ENCODE measurements at regions not wholly inside any gene's neighbourhood (a gene's known extent, or its start where the extent isn't known, plus 50 kb on each side); places are given as distances from the start of the nearest gene placed in this dataset.

- H3K4me1 Mint-ChIP-seq (ENCODE audit: low read depth, unreplicated experiment) = no peaks in the 10 kb centered on the region
- Histone ChIP-seq H3K27me3 (replicated peaks; ENCODE audit: control insufficient read depth, insufficient read depth, low read length) (no peaks in the 10 kb centered on the region), H3K4me1 (no peaks in the 10 kb centered on the region), H3K9me3 (no peaks in the 10 kb centered on the region), H3K36me3 (ENCODE audit: control insufficient read depth, insufficient read depth, low read length) (no peaks in the 10 kb centered on the region), H3K4me3 (ENCODE audit: low read depth, low read length) (no peak overlapping the region)
- POLR2A ChIA-PET = no interaction called here
- no peak overlapping the region for H3K4me3 Mint-ChIP-seq (ENCODE audit: unreplicated experiment)
- DNase-seq = no peak
- H3K9me3 Mint-ChIP-seq (ENCODE audit: unreplicated experiment) = no peaks in the 10 kb centered on the region
- intact Hi-C loops (cut with micrococcal nuclease; ENCODE audit: unreplicated experiment) = no loop called here
- TF ChIP-seq CTCF (IDR thresholded peaks at IDR 0.05; ENCODE audit: insufficient read depth in 1 of 2, low read depth in 1 of 2, low read length in 1 of 2, severe bottlenecking in 1 of 2, unreplicated experiment in 1 of 2) = no peak
- no peak overlapping the region for H3K27ac Mint-ChIP-seq (ENCODE audit: unreplicated experiment)
- H3K36me3 Mint-ChIP-seq (ENCODE audit: insufficient read depth, unreplicated experiment) = no peaks in the 10 kb centered on the region
- H3K27me3 Mint-ChIP-seq (ENCODE audit: insufficient read depth, unreplicated experiment) = peaks cover 6% of the 10 kb centered on the region
- CTCF ChIA-PET = no interaction called here
- BruUV-seq (replicated peaks) = no TSS peak
Observed at GRCh38 chr6:145043926-145044500, 691.3 kb downstream of the EPM2A start.

GRCh38 chr6:145044641-145045246, 690.6 kb downstream of the EPM2A start:
- H3K9me3 Mint-ChIP-seq (ENCODE audit: unreplicated experiment) = no peaks in the 10 kb centered on the region
- BruUV-seq (replicated peaks) = no TSS peak
- POLR2A ChIA-PET = no interaction called here

GRCh38 chr6:145045582-145045981, 689.7 kb downstream of the EPM2A start:
- no peak for TF ChIP-seq CTCF (IDR thresholded peaks at IDR 0.05; ENCODE audit: insufficient read depth in 1 of 2, low read depth in 1 of 2, low read length in 1 of 2, severe bottlenecking in 1 of 2, unreplicated experiment in 1 of 2)
- Mint-ChIP-seq H3K4me1 (ENCODE audit: low read depth, unreplicated experiment) (no peaks in the 10 kb centered on the region), H3K36me3 (ENCODE audit: insufficient read depth, unreplicated experiment) (no peaks in the 10 kb centered on the region), H3K9me3 (ENCODE audit: unreplicated experiment) (no peaks in the 10 kb centered on the region), H3K27me3 (ENCODE audit: insufficient read depth, unreplicated experiment) (peaks cover 6% of the 10 kb centered on the region), H3K27ac (ENCODE audit: unreplicated experiment) (no peak overlapping the region), H3K4me3 (ENCODE audit: unreplicated experiment) (no peak overlapping the region)
- Histone ChIP-seq H3K27me3 (replicated peaks; ENCODE audit: control insufficient read depth, insufficient read depth, low read length) (no peaks in the 10 kb centered on the region), H3K9me3 (no peaks in the 10 kb centered on the region), H3K4me1 (no peaks in the 10 kb centered on the region), H3K36me3 (ENCODE audit: control insufficient read depth, insufficient read depth, low read length) (no peaks in the 10 kb centered on the region), H3K4me3 (ENCODE audit: low read depth, low read length) (no peak overlapping the region)
- CTCF ChIA-PET = no interaction called here
- no peak for DNase-seq
- intact Hi-C loops (cut with micrococcal nuclease; ENCODE audit: unreplicated experiment) = no loop called here
- POLR2A ChIA-PET = no interaction called here
- no TSS peak for BruUV-seq (replicated peaks)

More at GRCh38 chr6:145044641-145045246, 690.6 kb downstream of the EPM2A start:
- H3K4me1 Mint-ChIP-seq (ENCODE audit: low read depth, unreplicated experiment) = no peaks in the 10 kb centered on the region
- Histone ChIP-seq H3K4me3 (ENCODE audit: low read depth, low read length) (no peak overlapping the region), H3K4me1 (no peaks in the 10 kb centered on the region), H3K9me3 (no peaks in the 10 kb centered on the region), H3K36me3 (ENCODE audit: control insufficient read depth, insufficient read depth, low read length) (no peaks in the 10 kb centered on the region), H3K27me3 (replicated peaks; ENCODE audit: control insufficient read depth, insufficient read depth, low read length) (no peaks in the 10 kb centered on the region)
- TF ChIP-seq CTCF (IDR thresholded peaks at IDR 0.05; ENCODE audit: insufficient read depth in 1 of 2, low read depth in 1 of 2, low read length in 1 of 2, severe bottlenecking in 1 of 2, unreplicated experiment in 1 of 2) = no peak
- H3K27ac Mint-ChIP-seq (ENCODE audit: unreplicated experiment) = no peak overlapping the region
- CTCF ChIA-PET = no interaction called here
- no peak overlapping the region for H3K4me3 Mint-ChIP-seq (ENCODE audit: unreplicated experiment)
- H3K36me3 Mint-ChIP-seq (ENCODE audit: insufficient read depth, unreplicated experiment) = no peaks in the 10 kb centered on the region
- intact Hi-C loops (cut with micrococcal nuclease; ENCODE audit: unreplicated experiment) = no loop called here
- no peak for DNase-seq
- peaks cover 6% of the 10 kb centered on the region for H3K27me3 Mint-ChIP-seq (ENCODE audit: insufficient read depth, unreplicated experiment)
